H9 (cell line): ENCODE measurements at regions not wholly inside any gene's neighbourhood (a gene's known extent, or its start where the extent isn't known, plus 50 kb on each side); places are given as distances from the start of the nearest gene placed in this dataset.
A peak's percentile ranks its signal among the peaks of the same experiment; 100 is the strongest.

Experiments used
- DNase-seq: peaks from one replicate; pipeline ENCODE4 v3.0.0-alpha.2; 2017
- H2AFZ ChIP-seq: one replicate; pipeline ENCODE4 v1.6.1; 2013; ENCODE audit warnings: mild to moderate bottlenecking, low read length, control low read depth, moderate library complexity
- H2AK5ac ChIP-seq: 2 replicates; pipeline ENCODE4 v1.6.1; 2013; ENCODE audit warnings: low read length, control low read depth, mixed read lengths; ENCODE audit not compliant: insufficient read length
- H2BK120ac ChIP-seq: one replicate; pipeline ENCODE4 v1.6.1; 2013; ENCODE audit warnings: low read depth, mild to moderate bottlenecking, low read length, control low read depth, inconsistent platforms; ENCODE audit not compliant: poor library complexity, severe bottlenecking
- H2BK12ac ChIP-seq: 2 replicates; pipeline ENCODE4 v1.6.1; 2013; ENCODE audit warnings: low read length, control low read depth, mixed read lengths, low read depth; ENCODE audit not compliant: insufficient read length
- H2BK15ac ChIP-seq: 2 replicates; pipeline ENCODE4 v1.6.1; 2013; ENCODE audit warnings: low read depth, low read length, control low read depth
- H2BK20ac ChIP-seq: one replicate; pipeline ENCODE4 v1.6.1; 2013; ENCODE audit warnings: low read depth, mild to moderate bottlenecking, low read length, control low read depth, inconsistent platforms; ENCODE audit not compliant: poor library complexity, severe bottlenecking
- H2BK5ac ChIP-seq: 2 replicates; pipeline ENCODE4 v1.6.1; 2013; ENCODE audit warnings: low read length, control low read depth, mixed read lengths; ENCODE audit not compliant: insufficient read length
- H3K14ac ChIP-seq: 2 replicates; pipeline ENCODE4 v1.6.1; 2013; ENCODE audit warnings: low read length, control low read depth; ENCODE audit not compliant: insufficient read depth
- H3K18ac ChIP-seq: 2 replicates; pipeline ENCODE4 v1.6.1; 2013; ENCODE audit warnings: low read depth, mild to moderate bottlenecking, mixed read lengths, low read length, control low read depth; ENCODE audit not compliant: insufficient read length
- H3K23ac ChIP-seq: 2 replicates; pipeline ENCODE4 v1.6.1; 2013; ENCODE audit warnings: low read length, control low read depth, mixed read lengths, low read depth; ENCODE audit not compliant: insufficient read length
- H3K23me2 ChIP-seq: 2 replicates; pipeline ENCODE4 v1.6.1; 2013; ENCODE audit warnings: low read depth, mild to moderate bottlenecking, mixed read lengths, low read length, control low read depth; ENCODE audit not compliant: insufficient read length, poor library complexity, severe bottlenecking
- H3K27ac ChIP-seq: 2 replicates; pipeline ENCODE4 v1.5.1; 2013; ENCODE audit warnings: low read length, control low read depth, mixed read lengths, low read depth; ENCODE audit not compliant: insufficient read length
- H3K27me3 ChIP-seq: 2 replicates; pipeline ENCODE4 v1.6.1; 2013; ENCODE audit warnings: low read length, control low read depth, inconsistent platforms; ENCODE audit not compliant: insufficient read depth
- H3K4ac ChIP-seq: 2 replicates; pipeline ENCODE4 v1.6.1; 2013; ENCODE audit warnings: low read depth, mild to moderate bottlenecking, control low read depth, inconsistent platforms, low read length, moderate library complexity
- H3K4me1 ChIP-seq: 2 replicates; pipeline ENCODE4 v1.6.1; 2013; ENCODE audit warnings: low read length, control low read depth, inconsistent platforms; ENCODE audit not compliant: insufficient read depth
- H3K4me2 ChIP-seq: 2 replicates; pipeline ENCODE4 v1.6.1; 2013; ENCODE audit warnings: low read length, control low read depth, mixed read lengths; ENCODE audit not compliant: insufficient read length, insufficient read depth
- H3K56ac ChIP-seq: 2 replicates; pipeline ENCODE4 v1.6.1; 2013; ENCODE audit warnings: low read depth, mild to moderate bottlenecking, mixed read lengths, low read length, control low read depth; ENCODE audit not compliant: insufficient read length
- H3K79me1 ChIP-seq: 2 replicates; pipeline ENCODE4 v1.6.1; 2013; ENCODE audit warnings: low read depth, mild to moderate bottlenecking, moderate library complexity, low read length, control low read depth, inconsistent platforms; ENCODE audit not compliant: insufficient read depth, poor library complexity, severe bottlenecking
- H3K79me2 ChIP-seq: 2 replicates; pipeline ENCODE4 v1.6.1; 2013; ENCODE audit warnings: low read length, control low read depth, inconsistent platforms; ENCODE audit not compliant: insufficient read depth
- H3K9ac ChIP-seq: 2 replicates; pipeline ENCODE4 v1.6.1; 2013; ENCODE audit warnings: low read length, control low read depth, mixed read lengths; ENCODE audit not compliant: insufficient read length; ENCODE audit errors: extremely low read depth
- H3K9me3 ChIP-seq: one replicate; pipeline ENCODE4 v1.6.1; 2013; ENCODE audit warnings: low read depth, low read length, inconsistent platforms; ENCODE audit not compliant: control insufficient read depth
- H3T11ph ChIP-seq: one replicate; pipeline ENCODE4 v1.6.1; 2013; ENCODE audit warnings: mild to moderate bottlenecking, low read length, control low read depth, inconsistent platforms
- H4K20me1 ChIP-seq: one replicate; pipeline ENCODE4 v1.6.1; 2013; ENCODE audit not compliant: control insufficient read depth, insufficient read length, insufficient read depth
- H4K5ac ChIP-seq: 2 replicates; pipeline ENCODE4 v1.6.1; 2013; ENCODE audit warnings: low read depth, mild to moderate bottlenecking, mixed read lengths, low read length, control low read depth; ENCODE audit not compliant: insufficient read length
- H4K8ac ChIP-seq: replicated peaks from 2 replicates; pipeline ENCODE4 v1.6.1; 2013; ENCODE audit warnings: low read length, control low read depth, mixed read lengths, low read depth; ENCODE audit not compliant: insufficient read length
- H4K91ac ChIP-seq: 2 replicates; pipeline ENCODE4 v1.6.1; 2013; ENCODE audit warnings: low read depth, mild to moderate bottlenecking, moderate library complexity, mixed read lengths, low read length, control low read depth; ENCODE audit not compliant: insufficient read length
- H3K27ac Mint-ChIP-seq, 3 experiments: 2 replicates in 2 of 3; 3 replicates in 1 of 3; pipeline ENCODE4 v1.8.0; 2020 to 2021; ENCODE audit warnings: mixed read lengths in 3 of 3, mild to moderate bottlenecking in 1 of 3, moderate library complexity in 1 of 3
- H3K27me3 Mint-ChIP-seq: 2 replicates; pipeline ENCODE4 v1.8.0; 2021; ENCODE audit warnings: low read depth, mild to moderate bottlenecking, moderate library complexity, mixed read lengths
- H3K36me3 Mint-ChIP-seq, 3 experiments: 2 replicates in 2 of 3; 3 replicates in 1 of 3; pipeline ENCODE4 v1.8.0; 2020 to 2021; ENCODE audit warnings: low read depth in 3 of 3, mixed read lengths in 3 of 3; ENCODE audit not compliant: insufficient read depth in 1 of 3
- H3K4me1 Mint-ChIP-seq, 2 experiments: 2 replicates each; pipeline ENCODE4 v1.8.0; 2020; ENCODE audit warnings: mixed read lengths in 2 of 2
- H3K4me3 Mint-ChIP-seq, 2 experiments: 2 replicates in 1 of 2; 3 replicates in 1 of 2; pipeline ENCODE4 v1.8.0; 2020 to 2021; ENCODE audit warnings: mild to moderate bottlenecking in 2 of 2, mixed read lengths in 2 of 2, moderate library complexity in 1 of 2
- H3K9me3 Mint-ChIP-seq, 2 experiments: 2 replicates in 1 of 2; 3 replicates in 1 of 2; pipeline ENCODE4 v1.8.0; 2020; ENCODE audit warnings: mild to moderate bottlenecking in 2 of 2, mixed read lengths in 2 of 2, moderate library complexity in 1 of 2
- WGBS: extraction: QIAGEN DNeasy Blood & Tissue Kit; methylation state at CpG from one replicate; pipeline ENCODE4 v1.1.7; 2013; ENCODE audit warnings: missing lambda C conversion rate, low lambda C conversion rate, mixed read lengths; ENCODE audit not compliant: insufficient read length; ENCODE audit errors: extremely low coverage; 5-methylcytosine and 5-hydroxymethylcytosine counted together
- TF ChIP-seq, protein P1 (sequence below): fragments of 200-600 bp; sonication (generic); conservative IDR thresholded peaks from 3 replicates; pipeline ENCODE4 v1.8.0; 2021; ENCODE audit warnings: antibody characterized with exemption, mild to moderate bottlenecking

DNA sequence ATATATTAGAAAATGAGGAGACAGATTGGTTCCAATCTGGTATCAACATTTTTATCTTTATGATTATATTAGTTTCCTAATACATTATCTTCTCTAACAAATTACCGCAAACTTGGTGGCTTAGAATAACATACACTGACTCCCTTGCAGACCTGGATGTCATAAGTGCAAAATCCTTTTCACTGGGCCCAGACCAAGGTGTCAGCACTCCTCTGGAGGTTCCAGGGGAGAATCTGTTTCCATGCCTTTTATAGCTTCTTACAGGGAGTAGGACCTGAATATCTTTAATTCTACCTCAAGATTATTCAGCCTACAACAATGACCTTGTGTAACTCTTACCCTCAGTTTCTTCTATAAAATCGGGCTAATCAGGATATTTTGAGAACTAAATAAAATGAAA is 329.9 kb upstream of the GRM3 start:
- no peaks in the 10 kb centered on the region for H3K9me3 Mint-ChIP-seq

More for the DNA sequence above, 329.9 kb upstream of the GRM3 start:
- Histone ChIP-seq H2BK15ac (no peak overlapping the region), H3K9ac (no peak overlapping the region), H3K23me2 (no peaks in the 10 kb centered on the region), H2AFZ (no peak overlapping the region), H2BK12ac (no peak overlapping the region), H3K4me1 (no peaks in the 10 kb centered on the region; the same call in 1 of the 2 replicates), H2BK5ac (no peak overlapping the region), H4K20me1 (no peaks in the 10 kb centered on the region), H2AK5ac (no peak overlapping the region), H3K14ac (no peak overlapping the region), H4K5ac (no peak overlapping the region), H3K27me3 (no peaks in the 10 kb centered on the region), H3K27ac (no peak overlapping the region), H3K79me1 (no peaks in the 10 kb centered on the region), H3K23ac (no peak overlapping the region), H3K79me2 (no peaks in the 10 kb centered on the region), H3K56ac (no peak overlapping the region), H3K18ac (no peak overlapping the region), H2BK20ac (no peak overlapping the region), H3K9me3 (no peaks in the 10 kb centered on the region), H2BK120ac (no peak overlapping the region), H3K4ac (no peak overlapping the region), H4K91ac (no peak overlapping the region), H3K4me2 (no peak overlapping the region), H3T11ph (no peak overlapping the region), H4K8ac (no peak overlapping the region)
- Mint-ChIP-seq H3K27ac (peak overlapping the region; percentile 2 to 94 (median 14); a peak in 3 of 7 replicates), H3K27me3 (no peaks in the 10 kb centered on the region), H3K4me3 (no peak overlapping the region), H3K4me1 (peaks cover 33 to 45% of the 10 kb centered on the region in 2 experiments), H3K36me3 (no peaks in the 10 kb centered on the region)
- TF ChIP-seq, protein P1, sequence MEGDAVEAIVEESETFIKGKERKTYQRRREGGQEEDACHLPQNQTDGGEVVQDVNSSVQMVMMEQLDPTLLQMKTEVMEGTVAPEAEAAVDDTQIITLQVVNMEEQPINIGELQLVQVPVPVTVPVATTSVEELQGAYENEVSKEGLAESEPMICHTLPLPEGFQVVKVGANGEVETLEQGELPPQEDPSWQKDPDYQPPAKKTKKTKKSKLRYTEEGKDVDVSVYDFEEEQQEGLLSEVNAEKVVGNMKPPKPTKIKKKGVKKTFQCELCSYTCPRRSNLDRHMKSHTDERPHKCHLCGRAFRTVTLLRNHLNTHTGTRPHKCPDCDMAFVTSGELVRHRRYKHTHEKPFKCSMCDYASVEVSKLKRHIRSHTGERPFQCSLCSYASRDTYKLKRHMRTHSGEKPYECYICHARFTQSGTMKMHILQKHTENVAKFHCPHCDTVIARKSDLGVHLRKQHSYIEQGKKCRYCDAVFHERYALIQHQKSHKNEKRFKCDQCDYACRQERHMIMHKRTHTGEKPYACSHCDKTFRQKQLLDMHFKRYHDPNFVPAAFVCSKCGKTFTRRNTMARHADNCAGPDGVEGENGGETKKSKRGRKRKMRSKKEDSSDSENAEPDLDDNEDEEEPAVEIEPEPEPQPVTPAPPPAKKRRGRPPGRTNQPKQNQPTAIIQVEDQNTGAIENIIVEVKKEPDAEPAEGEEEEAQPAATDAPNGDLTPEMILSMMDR = no peak
- WGBS = no CpG with 5 or more reads among the region's 2 CpGs
- DNase-seq = peak; percentile 27
